Mammary epithelial cell (primary cell): ENCODE measurements at regions not wholly inside any gene's neighbourhood (a gene's known extent, or its start where the extent isn't known, plus 50 kb on each side); places are given as distances from the start of the nearest gene placed in this dataset.

Experiments used
- EZH2 ChIP-seq: IDR thresholded peaks from 2 replicates; pipeline ENCODE4 v1.6.1; 2012; ENCODE audit warnings: low read length, inconsistent platforms, borderline replicate concordance
- TF ChIP-seq, protein P1 (sequence below), 2 donors: IDR thresholded peaks in 1 of 2; conservative IDR thresholded peaks in 1 of 2; 2 replicates each; pipeline ENCODE4 v1.5.1; 2011 to 2012; ENCODE audit warnings: inconsistent platforms in 2 of 2, low read length in 2 of 2, mild to moderate bottlenecking in 2 of 2, control low read depth in 1 of 2, low read depth in 1 of 2; ENCODE audit not compliant: insufficient read depth in 1 of 2; ENCODE audit errors: extremely low read depth in 1 of 2

DNA sequence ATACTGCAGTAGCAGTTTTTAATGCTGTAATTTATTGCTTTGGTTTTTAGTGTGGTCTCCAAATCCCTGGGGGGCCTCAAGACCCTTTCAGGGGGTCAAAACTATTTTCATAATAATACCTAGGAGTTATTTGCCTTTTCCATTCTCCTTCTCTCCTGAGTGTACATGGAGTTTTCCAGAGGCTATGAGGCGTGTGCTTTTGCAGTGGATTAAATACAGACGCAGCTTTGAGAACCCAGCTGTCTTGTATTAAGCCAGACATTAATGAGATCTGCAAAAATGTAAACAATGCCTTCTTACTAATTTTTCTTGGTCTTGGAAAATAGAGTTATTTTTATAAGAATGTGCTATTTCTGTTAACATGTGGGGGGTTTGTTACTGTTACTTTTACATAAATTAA, 68.6 kb downstream of the SLC25A47 start:
- TF ChIP-seq, protein P1, sequence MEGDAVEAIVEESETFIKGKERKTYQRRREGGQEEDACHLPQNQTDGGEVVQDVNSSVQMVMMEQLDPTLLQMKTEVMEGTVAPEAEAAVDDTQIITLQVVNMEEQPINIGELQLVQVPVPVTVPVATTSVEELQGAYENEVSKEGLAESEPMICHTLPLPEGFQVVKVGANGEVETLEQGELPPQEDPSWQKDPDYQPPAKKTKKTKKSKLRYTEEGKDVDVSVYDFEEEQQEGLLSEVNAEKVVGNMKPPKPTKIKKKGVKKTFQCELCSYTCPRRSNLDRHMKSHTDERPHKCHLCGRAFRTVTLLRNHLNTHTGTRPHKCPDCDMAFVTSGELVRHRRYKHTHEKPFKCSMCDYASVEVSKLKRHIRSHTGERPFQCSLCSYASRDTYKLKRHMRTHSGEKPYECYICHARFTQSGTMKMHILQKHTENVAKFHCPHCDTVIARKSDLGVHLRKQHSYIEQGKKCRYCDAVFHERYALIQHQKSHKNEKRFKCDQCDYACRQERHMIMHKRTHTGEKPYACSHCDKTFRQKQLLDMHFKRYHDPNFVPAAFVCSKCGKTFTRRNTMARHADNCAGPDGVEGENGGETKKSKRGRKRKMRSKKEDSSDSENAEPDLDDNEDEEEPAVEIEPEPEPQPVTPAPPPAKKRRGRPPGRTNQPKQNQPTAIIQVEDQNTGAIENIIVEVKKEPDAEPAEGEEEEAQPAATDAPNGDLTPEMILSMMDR (conservative IDR thresholded peaks at IDR 0.05 in 1 of 2, IDR thresholded peaks at IDR 0.05 in 1 of 2; ENCODE audit: extremely low read depth in 1 of 2, insufficient read depth in 1 of 2, low read depth in 1 of 2, low read length in 2 of 2), result no peak
- no peak for TF ChIP-seq EZH2
